Epithelial cell of esophagus (primary cell): ENCODE measurements at regions not wholly inside any gene's neighbourhood (a gene's known extent, or its start where the extent isn't known, plus 50 kb on each side); places are given as distances from the start of the nearest gene placed in this dataset.

Experiments
- DNase-seq: peaks from one replicate; pipeline ENCODE4 v3.0.0; 2010; ENCODE audit warnings: low read depth
- H3K4me3 ChIP-seq: 2 replicates; pipeline ENCODE4 v1.5.1; 2011; ENCODE audit warnings: mild to moderate bottlenecking, low read length, control low read depth
- TF ChIP-seq, protein P1 (sequence below): IDR thresholded peaks from 2 replicates; pipeline ENCODE4 v1.5.1; 2011; ENCODE audit warnings: low read depth, mild to moderate bottlenecking, low read length, control low read depth, inconsistent platforms; ENCODE audit not compliant: insufficient read depth; ENCODE audit errors: missing control alignments

DNA sequence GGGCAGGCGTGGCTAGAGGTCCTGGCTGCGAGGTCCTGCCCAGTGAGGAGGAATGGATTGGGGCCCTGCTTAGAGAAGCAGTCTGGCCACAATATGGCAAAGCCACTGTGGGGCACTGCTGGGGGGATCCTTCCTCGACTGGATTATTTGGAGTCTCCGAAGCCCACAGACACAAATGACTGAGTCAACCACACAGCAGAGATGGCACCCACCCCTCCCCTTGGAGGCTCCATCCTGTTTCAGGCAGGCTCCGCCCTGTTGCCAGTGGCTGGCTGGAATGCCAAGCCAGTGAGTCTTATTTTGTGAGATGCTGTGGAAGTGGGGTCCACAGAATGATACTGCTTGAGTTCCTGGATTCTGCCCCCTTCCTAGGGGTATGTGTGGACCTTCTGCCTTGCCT lies 363.9 kb downstream of the PPP1R2C start:
- TF ChIP-seq, protein P1, sequence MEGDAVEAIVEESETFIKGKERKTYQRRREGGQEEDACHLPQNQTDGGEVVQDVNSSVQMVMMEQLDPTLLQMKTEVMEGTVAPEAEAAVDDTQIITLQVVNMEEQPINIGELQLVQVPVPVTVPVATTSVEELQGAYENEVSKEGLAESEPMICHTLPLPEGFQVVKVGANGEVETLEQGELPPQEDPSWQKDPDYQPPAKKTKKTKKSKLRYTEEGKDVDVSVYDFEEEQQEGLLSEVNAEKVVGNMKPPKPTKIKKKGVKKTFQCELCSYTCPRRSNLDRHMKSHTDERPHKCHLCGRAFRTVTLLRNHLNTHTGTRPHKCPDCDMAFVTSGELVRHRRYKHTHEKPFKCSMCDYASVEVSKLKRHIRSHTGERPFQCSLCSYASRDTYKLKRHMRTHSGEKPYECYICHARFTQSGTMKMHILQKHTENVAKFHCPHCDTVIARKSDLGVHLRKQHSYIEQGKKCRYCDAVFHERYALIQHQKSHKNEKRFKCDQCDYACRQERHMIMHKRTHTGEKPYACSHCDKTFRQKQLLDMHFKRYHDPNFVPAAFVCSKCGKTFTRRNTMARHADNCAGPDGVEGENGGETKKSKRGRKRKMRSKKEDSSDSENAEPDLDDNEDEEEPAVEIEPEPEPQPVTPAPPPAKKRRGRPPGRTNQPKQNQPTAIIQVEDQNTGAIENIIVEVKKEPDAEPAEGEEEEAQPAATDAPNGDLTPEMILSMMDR: no peak
- DNase-seq: no peak
- no peak overlapping the region for H3K4me3 ChIP-seq

DNA sequence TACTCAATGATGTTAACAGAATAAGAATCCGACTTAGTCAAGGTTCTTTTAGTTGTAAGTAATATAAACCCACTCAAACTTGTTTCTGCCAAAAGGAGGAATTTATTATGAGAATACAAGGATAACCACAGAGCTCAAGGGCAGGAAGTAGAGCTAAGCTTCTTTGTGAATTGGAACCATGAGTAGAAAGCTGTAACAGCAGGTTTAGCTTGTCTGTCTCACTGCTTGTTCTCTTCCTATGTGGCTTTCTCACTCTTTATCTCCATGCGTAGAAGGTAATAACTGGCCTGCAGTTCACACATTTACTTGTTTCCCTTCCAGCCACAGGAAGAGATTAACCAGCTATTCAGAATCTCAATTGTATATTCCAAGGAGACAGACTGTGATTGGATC lies 378.3 kb downstream of the PPP1R2C start:
- TF ChIP-seq, protein P1: no peak
- no peak for DNase-seq
- no peak overlapping the region for H3K4me3 ChIP-seq

DNA sequence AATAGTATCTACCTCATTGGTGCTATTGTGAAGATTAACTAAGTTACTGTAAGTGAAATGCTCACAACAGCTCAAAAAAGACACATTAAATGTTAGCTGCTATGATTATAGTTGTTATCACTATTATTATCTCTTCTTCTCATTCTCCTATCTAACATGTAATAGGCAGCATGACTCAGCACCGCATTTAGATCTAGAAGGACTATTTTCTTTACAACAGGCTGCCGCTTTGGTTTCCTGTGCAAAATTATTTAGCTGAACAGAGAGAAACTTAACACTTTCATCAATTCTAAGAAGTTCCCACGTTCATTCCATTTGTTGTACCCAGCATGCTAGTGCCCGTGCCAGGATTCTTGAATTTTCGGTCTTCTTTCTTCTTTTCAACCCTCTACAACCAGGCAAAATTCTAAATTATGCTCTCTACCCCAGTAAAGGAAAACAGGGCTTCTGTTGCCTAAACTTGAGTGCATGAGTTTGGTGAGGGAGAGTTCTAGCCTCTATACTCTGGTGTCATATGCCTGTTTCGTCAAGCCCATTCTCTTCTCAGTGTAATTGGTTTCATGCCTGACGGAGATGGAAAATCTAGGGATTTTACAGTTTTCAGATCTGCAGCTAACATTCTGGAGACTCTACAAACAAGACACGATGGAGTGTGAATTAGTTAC lies 378.9 kb downstream of the PPP1R2C start:
- no peak overlapping the region for H3K4me3 ChIP-seq
- TF ChIP-seq, protein P1: no peak
- no peak for DNase-seq

DNA sequence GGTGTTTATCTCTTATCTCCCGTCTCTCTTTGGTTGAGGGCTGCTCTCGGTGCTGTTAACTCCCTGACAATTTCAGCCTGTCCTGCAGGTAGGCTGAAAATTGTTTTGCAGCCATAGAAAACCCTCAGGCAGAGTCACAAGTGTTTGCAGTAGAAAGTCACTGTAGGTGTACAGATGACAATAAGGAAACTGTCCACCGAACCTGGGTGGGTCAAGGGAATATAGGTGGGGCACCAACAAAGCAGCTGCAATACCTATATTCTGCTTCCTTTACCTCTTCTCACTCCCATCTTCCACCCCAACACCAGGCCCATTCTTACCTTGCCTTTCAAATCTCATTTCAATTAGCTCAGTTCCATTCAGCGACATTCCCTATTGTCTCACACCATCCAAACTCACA lies 381.8 kb downstream of the PPP1R2C start:
- DNase-seq: no peak
- TF ChIP-seq, protein P1: no peak
- H3K4me3 ChIP-seq: no peak overlapping the region

DNA sequence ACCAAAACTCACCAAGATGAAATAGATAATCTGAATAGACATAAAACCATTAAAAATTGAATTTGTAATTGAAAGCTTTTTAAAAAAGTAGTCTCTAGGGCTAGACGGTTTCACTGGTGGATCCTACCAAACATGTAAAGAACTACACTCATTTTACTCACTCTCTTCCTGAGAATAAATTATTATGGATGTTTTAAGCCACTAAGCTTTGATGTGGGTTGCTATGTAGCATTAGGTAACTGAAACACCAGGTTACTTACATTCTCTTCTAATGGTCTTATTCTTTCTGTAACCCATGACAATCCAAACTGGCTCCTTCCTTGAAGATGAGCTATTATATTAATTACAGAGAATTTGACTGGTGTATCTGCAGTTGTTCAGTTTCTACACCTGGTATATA lies 385.1 kb downstream of the PPP1R2C start:
- no peak overlapping the region for H3K4me3 ChIP-seq
- DNase-seq: no peak
- TF ChIP-seq, protein P1: no peak

DNA sequence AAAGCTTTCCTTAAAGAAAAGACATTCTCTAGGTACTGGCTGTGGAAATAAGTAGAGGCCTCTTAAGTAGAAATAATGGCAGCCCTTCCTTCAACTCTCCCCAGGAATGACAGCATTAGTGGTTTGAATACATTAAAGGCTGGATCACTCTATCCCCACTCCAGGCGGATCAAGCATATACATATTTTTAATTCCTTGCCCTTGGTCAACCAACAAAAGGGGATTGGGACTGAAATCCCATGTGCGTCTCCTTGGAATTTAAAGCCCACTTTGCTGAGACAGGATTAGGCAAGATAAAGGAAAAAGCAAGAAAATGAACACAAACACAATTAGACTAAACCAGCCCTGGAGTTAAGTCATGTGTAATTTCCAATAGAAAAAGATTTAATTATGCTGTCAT lies 391.3 kb downstream of the PPP1R2C start:
- H3K4me3 ChIP-seq: no peak overlapping the region
- TF ChIP-seq, protein P1: no peak
- no peak for DNase-seq

DNA sequence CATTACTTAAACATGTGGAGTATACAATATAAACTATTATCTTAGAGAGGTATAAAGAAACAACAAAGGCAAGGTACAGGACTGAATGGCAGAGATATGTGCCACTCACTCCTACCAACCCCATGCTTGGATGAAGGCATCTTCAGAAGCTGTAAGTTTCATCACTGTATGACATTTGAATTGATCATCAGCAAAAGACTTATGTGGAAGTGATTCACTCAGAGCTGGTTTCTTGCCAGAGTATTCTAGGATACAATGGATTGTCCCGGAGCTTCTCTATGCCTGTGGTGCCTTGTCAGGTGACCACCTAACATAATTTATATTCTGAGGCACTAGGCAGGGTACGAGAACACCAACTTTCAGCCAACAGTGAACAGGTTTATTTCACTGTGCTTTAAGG lies 392.2 kb downstream of the PPP1R2C start:
- no peak overlapping the region for H3K4me3 ChIP-seq
- peak; percentile 60 for DNase-seq
- TF ChIP-seq, protein P1: no peak
